ENCODE measurements at regions not wholly inside any gene's neighbourhood (a gene's known extent, or its start where the extent isn't known, plus 50 kb on each side); places are given as distances from the start of the nearest gene placed in this dataset.

DNA sequence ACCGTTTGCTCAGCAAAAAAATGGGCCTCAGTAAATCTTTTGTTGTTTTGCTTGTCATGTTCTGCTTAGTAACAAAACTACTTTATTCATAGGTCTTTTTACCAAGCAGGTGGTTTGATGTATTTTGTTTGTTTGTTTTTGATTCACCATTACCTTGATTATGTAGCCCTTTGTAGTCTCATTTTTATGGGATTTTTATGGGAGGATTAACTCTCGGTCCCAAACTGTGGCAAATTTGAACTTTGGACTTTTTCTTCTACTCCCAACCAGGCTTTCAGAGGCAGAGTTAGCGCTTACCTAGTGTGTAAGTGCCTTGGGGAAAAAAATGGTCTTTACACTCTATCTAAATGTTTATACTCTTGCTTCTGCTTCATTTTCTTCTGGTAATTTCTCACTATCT is 276.7 kb upstream of the POU1F1 start:
- H4K8ac ChIP-seq (ENCODE audit: low read depth in 2 of 2, low read length in 2 of 2), result no peak overlapping the region
- H2BK120ac ChIP-seq (ENCODE audit: low read depth, low read length), result no peak overlapping the region
- no peak overlapping the region for H2BK5ac ChIP-seq (ENCODE audit: low read depth, low read length, poor library complexity, severe bottlenecking)
- no peaks in the 10 kb centered on the region for H3K4me1 ChIP-seq (ENCODE audit: control insufficient read depth, insufficient read depth, low read length)
- no peak overlapping the region for H2AFZ ChIP-seq (replicated peaks; ENCODE audit: low read length, poor library complexity)
- H3K36me3 ChIP-seq (ENCODE audit: control insufficient read depth, insufficient read depth, low read length), result no peaks in the 10 kb centered on the region
- no peak overlapping the region for H3K27ac ChIP-seq (ENCODE audit: insufficient read depth, low read length)
- H3K27me3 ChIP-seq (ENCODE audit: control insufficient read depth, insufficient read depth, low read length), result no peaks in the 10 kb centered on the region
- CTCF ChIA-PET, result no interaction called here
- intact Hi-C loops (cut with micrococcal nuclease), result no loop called here
- no peaks in the 10 kb centered on the region for H3K9me3 ChIP-seq (ENCODE audit: control insufficient read depth, insufficient read depth, low read length)
- POLR2A ChIA-PET (ENCODE audit: unreplicated experiment), result no interaction called here
- in situ Hi-C loops (cut with MboI; ENCODE audit: low sequenced_read_pairs), result no loop called here
- dilution Hi-C loops (cut with HindIII; ENCODE audit: low sequenced_read_pairs, unreplicated experiment), result no loop called here
- BruUV-seq (replicated peaks), result no TSS peak
- no peak overlapping the region for H2BK15ac ChIP-seq (ENCODE audit: low read depth, low read length)
- DNase-seq (no peak), ATAC-seq (ENCODE audit: low read depth) (no peak)
- H3K56ac ChIP-seq (ENCODE audit: extremely low read depth, insufficient read depth, low read length), result no peak overlapping the region
- no CpG with 5 or more reads among the region's 3 CpGs for WGBS, 2 experiments (ENCODE audit: extremely low coverage in 2 of 2, insufficient read length in 1 of 2)
- H3K9ac ChIP-seq (ENCODE audit: low read depth, low read length), result no peak overlapping the region
- H2AK9ac ChIP-seq (replicated peaks; ENCODE audit: low read depth, low read length, poor library complexity), result no peak overlapping the region
- H4K5ac ChIP-seq (ENCODE audit: low read depth, low read length), result no peak overlapping the region
- no peak overlapping the region for H3K14ac ChIP-seq (replicated peaks; ENCODE audit: low read depth, low read length)
- H2AK5ac ChIP-seq (ENCODE audit: low read depth, low read length), result no peak overlapping the region
- no peak overlapping the region for H2BK20ac ChIP-seq (ENCODE audit: low read depth, low read length)
- H3K4me2 ChIP-seq (ENCODE audit: low read depth, low read length), result no peak overlapping the region
- no peak overlapping the region for H3K23ac ChIP-seq (ENCODE audit: low read depth, low read length)
- no peak for TF ChIP-seq RCOR1 (IDR thresholded peaks at IDR 0.05; ENCODE audit: insufficient replicate concordance, low read length)
- TF ChIP-seq, protein P1, sequence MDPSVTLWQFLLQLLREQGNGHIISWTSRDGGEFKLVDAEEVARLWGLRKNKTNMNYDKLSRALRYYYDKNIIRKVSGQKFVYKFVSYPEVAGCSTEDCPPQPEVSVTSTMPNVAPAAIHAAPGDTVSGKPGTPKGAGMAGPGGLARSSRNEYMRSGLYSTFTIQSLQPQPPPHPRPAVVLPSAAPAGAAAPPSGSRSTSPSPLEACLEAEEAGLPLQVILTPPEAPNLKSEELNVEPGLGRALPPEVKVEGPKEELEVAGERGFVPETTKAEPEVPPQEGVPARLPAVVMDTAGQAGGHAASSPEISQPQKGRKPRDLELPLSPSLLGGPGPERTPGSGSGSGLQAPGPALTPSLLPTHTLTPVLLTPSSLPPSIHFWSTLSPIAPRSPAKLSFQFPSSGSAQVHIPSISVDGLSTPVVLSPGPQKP (IDR thresholded peaks at IDR 0.05; ENCODE audit: borderline replicate concordance, low read depth, low read length), result no peak
- TF ChIP-seq RAD21 (IDR thresholded peaks at IDR 0.05; ENCODE audit: low read length), result no peak
- TF ChIP-seq BHLHE40 (IDR thresholded peaks at IDR 0.05; ENCODE audit: low read depth, low read length), result no peak
- TF ChIP-seq CEBPB (IDR thresholded peaks at IDR 0.05; ENCODE audit: low read depth, low read length), result no peak
- H3K4me3 ChIP-seq (ENCODE audit: insufficient read depth, low read depth, low read length), result no peak overlapping the region
- H4K20me1 ChIP-seq (ENCODE audit: insufficient read depth, low read length), result no peaks in the 10 kb centered on the region
- H3K4ac ChIP-seq (ENCODE audit: low read depth, low read length), result no peak overlapping the region
- H3K79me1 ChIP-seq (ENCODE audit: low read depth in 1 of 2, low read length in 2 of 2), result no peaks in the 10 kb centered on the region
- no peak overlapping the region for H3K18ac ChIP-seq (ENCODE audit: low read depth, low read length)
- no peak overlapping the region for H4K91ac ChIP-seq (ENCODE audit: insufficient read depth, low read depth, low read length)
- no peaks in the 10 kb centered on the region for H3K9me1 ChIP-seq (ENCODE audit: insufficient read depth, low read length)

All from IMR-90 (cell line).